ENCODE measurements at regions not wholly inside any gene's neighbourhood (a gene's known extent, or its start where the extent isn't known, plus 50 kb on each side); places are given as distances from the start of the nearest gene placed in this dataset.

DNA sequence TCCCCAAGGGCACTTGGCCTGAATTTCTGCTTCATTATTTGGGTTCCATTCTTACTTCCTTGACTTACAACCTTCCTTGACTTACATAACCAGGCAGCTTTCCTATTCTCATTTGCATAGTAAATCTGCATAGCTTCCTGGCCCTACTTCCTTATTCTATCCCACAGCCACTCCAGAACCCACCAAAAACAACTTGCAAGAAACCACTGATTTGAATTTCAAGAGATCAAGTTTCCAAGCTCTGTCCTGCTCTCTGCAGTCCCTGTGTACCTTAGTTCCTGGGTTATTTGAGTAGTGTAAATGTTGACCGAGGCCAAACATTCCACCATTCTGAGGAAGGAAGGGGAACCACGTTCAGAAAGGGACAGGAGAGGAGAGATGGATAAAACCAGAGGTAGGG lies 603.3 kb downstream of the PTPRC start:
- TF ChIP-seq, protein P1, sequence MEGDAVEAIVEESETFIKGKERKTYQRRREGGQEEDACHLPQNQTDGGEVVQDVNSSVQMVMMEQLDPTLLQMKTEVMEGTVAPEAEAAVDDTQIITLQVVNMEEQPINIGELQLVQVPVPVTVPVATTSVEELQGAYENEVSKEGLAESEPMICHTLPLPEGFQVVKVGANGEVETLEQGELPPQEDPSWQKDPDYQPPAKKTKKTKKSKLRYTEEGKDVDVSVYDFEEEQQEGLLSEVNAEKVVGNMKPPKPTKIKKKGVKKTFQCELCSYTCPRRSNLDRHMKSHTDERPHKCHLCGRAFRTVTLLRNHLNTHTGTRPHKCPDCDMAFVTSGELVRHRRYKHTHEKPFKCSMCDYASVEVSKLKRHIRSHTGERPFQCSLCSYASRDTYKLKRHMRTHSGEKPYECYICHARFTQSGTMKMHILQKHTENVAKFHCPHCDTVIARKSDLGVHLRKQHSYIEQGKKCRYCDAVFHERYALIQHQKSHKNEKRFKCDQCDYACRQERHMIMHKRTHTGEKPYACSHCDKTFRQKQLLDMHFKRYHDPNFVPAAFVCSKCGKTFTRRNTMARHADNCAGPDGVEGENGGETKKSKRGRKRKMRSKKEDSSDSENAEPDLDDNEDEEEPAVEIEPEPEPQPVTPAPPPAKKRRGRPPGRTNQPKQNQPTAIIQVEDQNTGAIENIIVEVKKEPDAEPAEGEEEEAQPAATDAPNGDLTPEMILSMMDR (IDR thresholded peaks at IDR 0.05), result no peak
- TF ChIP-seq EZH2 (IDR thresholded peaks at IDR 0.05) (no peak), EZH2phosphoT487 (IDR thresholded peaks at IDR 0.05) (no peak)

Data from neural progenitor cell (in vitro differentiated cells).